GM19351 (cell line): ENCODE measurements at regions not wholly inside any gene's neighbourhood (a gene's known extent, or its start where the extent isn't known, plus 50 kb on each side); places are given as distances from the start of the nearest gene placed in this dataset.
"Not testable (repeated sequence)": the region's sequence is repeated elsewhere in the genome, so short reads cannot be mapped to it uniquely, and the experiment has no call there.

ENCODE experiments used
- ATAC-seq: cut with Tn5 transposase; IDR thresholded peaks from one replicate; pipeline ENCODE4 v1.9.1; 2021; ENCODE audit warnings: mild to moderate bottlenecking, moderate library complexity; ENCODE audit not compliant: unreplicated experiment

GRCh38 chr4:132646186-132646585 is 502.9 kb upstream of the PCDH10 start:
- ATAC-seq, result peak; percentile 87

DNA sequence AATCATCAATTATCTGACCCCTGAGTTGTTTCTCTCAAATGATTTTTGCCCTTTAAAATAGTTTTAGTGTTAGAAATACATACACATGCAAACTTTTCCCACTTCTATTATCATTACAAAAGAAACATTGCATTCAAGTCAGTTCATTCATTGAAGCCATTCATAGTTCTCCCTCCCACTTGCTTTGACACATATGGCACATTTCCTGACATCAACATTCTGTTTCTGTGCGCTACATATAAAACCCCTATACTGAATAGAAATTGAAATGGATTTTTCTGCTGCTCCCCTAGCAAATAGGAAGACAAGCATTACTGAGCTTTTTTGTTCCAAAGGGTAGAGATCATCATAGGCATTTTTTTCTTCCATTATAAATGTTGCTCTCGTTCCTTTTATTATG is 497.9 kb upstream of the PCDH10 start:
- no peak for ATAC-seq

- ATAC-seq, result no peak
Measured at GRCh38 chr4:132660181-132660580, 488.9 kb upstream of the PCDH10 start.

DNA sequence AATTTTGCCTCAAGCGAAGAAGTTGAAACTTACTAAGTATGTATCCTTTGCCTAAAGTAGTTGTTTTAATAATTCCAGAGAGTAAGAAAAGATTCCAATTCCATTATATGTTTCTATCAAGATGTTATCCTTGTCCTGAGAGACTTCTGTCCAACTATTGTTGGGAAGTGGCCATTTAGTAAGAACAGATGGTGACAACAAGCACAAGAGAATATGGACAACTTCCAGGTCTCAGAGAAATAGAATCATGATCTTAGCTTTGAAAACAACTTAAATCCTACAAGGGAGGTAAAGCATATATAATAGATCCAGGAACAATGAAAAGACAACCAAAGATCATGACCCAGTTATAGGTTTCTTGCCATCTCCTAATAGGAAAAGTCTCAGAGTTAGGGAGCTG is 486.6 kb upstream of the PCDH10 start:
- no peak for ATAC-seq

GRCh38 chr4:132669786-132670185 is 479.3 kb upstream of the PCDH10 start:
- ATAC-seq, result no peak

GRCh38 chr4:132670557-132670956 is 478.5 kb upstream of the PCDH10 start:
- no peak for ATAC-seq

DNA sequence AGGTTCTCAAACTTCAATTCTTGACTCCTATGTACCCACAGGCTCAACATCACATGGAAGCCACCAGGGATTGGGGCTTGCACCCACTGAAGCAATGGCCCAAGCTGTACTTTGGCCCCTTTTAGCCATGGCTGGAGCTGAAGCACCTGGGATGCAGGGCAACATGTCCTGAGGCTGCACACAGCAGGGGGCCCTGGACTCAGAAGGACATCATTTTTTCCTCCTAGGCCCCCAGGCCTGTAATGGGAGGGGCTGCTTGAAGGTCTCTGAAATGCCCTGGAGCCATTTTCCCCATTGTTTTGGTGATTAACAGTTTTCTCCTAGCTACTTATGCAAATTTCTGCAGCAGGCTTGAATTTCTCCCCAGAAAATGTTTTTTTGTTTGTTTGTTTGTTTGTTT is 465.1 kb upstream of the PCDH10 start:
- no peak for ATAC-seq

- no peak for ATAC-seq
Measured at GRCh38 chr4:132691026-132691425, 458.1 kb upstream of the PCDH10 start.

- ATAC-seq, result no peak
Measured at GRCh38 chr4:132691668-132692067, 457.4 kb upstream of the PCDH10 start.

- ATAC-seq, result no peak
Measured at GRCh38 chr4:132694775-132695174, 454.3 kb upstream of the PCDH10 start.

DNA sequence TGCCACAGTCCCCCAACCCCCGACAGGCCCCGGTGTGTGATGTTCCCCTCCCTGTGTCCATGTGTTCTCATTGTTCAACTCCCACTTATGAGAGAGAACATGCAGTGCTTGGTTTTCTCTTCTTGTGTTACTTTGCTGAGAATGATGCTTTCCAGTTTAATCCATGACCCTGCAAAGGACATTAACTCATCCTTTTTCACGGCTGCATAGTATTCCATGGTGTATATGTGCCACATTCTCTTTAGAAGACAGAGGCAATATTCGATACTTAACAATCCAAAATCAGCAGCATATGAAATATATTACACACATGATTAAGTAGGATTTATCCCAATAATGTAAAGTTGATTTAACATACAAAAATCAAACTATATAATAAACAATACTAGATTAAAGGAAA is 451.6 kb upstream of the PCDH10 start:
- ATAC-seq, result not testable (repeated sequence)

DNA sequence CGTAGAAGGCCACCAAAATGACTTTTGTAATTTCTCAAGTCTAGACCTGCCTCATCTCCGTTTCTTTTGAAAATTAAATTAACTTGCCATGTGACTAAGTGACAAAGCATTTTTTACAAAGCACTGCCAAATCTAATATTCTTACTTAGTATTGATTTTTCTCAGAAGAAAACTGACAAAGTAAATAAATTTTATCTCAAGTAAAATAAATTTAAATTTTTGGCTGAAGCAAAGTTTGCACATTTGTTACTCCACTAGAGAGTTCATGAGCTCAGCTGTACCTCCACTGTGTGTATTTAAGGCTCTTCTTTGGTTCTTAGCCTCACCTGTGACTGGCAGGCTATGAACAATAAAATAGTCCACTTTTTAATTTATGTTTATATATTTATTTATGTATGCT is 441.1 kb upstream of the PCDH10 start:
- ATAC-seq, result no peak

DNA sequence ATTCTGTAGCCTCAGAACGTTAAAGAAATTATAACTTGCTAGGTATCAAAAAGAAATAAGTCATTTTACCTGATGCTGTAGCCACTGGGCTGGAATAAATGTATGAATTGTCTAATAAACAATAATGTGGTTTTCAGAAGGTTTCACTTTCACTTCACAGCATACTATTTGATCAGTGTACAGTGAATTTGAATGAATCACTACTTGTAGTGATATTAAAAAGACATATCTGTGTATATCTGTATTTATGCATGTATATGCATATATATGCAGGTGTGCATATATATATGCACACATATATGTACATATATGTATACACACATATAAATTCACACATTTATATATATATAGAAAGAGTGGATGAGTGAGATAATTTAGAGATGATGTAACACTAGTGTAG is 440.0 kb upstream of the PCDH10 start:
- no peak for ATAC-seq

DNA sequence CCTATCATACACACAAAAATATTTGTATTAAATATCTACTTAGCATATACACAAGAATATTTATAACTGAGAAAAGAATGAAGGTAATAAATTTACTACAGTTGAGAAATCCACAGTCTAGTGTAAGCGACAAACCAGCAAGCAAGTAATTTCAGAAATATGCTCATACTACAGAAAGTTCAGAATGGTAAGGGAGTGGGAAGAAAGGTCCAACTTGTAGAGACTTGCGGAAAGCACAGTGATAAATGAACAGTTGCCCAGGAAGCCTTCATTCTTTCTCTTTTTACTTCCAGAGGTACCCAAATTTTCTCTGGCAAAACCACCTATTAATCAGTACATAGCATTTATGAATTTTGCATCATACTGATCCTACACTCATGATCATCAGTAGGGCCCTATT is 438.1 kb upstream of the PCDH10 start:
- no peak for ATAC-seq

GRCh38 chr4:132737344-132737743 is 411.8 kb upstream of the PCDH10 start:
- ATAC-seq, result no peak

GRCh38 chr4:132759199-132759780 is 389.8 kb upstream of the PCDH10 start:
- ATAC-seq, result no peak

DNA sequence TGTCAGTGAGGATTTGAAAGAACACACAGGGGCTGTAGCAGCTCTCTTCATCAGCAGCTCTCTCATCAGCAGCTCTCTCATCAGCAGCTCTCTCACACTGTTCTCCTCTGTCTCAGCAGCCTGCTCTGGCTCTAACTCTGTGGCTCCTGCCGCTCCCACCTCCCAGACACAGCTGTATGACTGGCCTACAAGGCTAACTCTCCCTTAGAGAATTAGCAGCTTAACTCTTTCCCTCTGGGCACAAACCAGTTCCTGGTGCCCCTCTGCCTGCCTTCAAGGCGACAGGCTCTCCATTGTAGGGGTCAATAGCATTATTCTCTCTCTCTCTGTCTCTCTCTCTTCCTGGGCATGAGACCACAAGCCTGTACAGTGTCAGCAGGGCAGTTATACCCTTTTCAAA is 385.6 kb upstream of the PCDH10 start:
- ATAC-seq, result no peak

DNA sequence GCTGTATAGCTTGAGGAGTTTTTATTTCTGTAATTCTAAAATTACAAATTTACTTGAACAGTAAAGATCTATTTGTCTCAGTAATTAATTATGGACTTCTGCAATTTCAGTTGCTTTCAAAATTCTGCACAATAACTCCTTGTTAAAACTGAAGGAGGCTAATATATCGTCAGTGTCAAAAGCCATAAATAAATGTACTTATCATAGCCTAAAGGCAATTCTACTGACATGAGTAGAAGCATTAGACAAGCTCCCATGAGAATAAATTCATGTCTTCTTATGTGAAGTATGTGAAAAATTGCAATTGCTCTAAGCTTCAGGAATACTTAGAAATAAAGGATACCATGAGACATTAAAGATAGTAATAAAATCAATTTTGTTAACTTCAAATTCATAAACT is 381.2 kb upstream of the PCDH10 start:
- no peak for ATAC-seq

DNA sequence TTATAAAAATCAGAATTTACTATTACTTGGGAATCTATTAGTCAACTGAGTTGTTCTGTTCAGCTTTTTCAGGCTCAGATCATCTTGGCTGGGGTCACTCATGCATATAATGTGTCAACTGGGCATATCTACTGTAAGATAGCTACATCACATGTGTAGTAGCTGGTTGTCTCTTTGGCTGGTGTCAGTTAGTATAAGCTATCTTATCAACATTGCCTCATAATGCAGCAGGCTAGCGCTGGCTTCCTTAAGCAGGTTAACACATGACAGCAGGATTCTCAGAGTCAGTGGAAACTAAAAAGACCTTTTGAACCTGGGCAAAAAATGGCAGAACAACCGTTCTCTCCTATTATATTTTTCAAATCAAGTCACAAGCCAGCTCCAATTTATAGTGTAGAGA is 378.3 kb upstream of the PCDH10 start:
- no peak for ATAC-seq

GRCh38 chr4:132792310-132792709 is 356.8 kb upstream of the PCDH10 start:
- no peak for ATAC-seq

GRCh38 chr4:132797856-132798255 is 351.2 kb upstream of the PCDH10 start:
- no peak for ATAC-seq

DNA sequence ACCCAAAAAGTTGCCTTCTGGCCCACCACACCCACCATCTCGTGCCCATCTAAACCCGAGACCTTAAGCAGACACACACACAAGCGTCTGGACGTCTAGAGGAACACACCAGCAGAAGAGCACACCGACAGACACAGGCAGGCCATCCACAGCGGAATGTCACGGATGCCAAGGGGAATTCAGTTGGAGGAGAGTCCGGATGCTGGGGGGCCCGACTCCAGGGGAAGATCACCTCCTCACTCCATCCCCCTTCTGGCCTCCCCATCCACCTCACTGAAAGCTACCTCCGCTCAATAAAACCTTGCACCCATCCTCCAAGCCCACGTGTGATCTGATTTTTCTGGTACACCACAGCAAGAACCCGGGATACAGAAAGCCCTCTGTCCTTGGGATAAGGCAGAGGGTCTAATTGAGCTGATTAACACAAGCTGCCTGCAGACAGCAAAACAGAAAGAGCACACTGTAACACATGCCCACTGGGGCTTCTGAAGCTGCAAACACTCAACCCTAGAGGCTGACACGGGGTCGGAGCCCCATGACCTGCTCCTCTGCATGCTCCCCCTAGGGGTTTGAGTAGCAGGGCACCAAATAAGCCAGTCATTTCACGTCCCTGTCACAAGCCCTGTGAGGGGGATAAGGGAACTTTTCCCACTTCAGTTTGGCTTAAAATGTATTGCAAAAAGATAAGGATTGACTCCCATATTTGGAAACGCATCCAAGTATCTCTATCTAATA is 339.6 kb upstream of the PCDH10 start:
- ATAC-seq, result no peak

DNA sequence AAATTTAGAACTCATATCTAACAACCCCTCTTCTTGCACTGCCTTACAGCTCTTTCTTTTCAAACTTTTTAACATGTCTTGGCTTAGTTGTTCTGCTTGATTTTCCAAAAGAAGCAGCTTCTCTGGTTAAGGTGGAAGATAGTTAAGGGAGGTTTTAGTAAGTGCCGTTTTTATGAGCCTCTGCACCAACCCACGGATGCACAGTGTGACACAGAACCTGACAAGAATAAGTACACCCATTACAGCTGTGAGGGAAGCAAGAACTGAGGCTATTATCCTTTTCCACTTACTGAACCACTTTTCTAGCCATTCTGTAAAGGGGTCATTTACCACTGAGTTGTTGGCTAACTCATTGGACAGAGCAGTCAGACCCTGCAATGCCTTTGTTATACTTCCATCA is 336.0 kb upstream of the PCDH10 start:
- not testable (repeated sequence) for ATAC-seq
